Neural crest cell (in vitro differentiated cells): ENCODE measurements at regions not wholly inside any gene's neighbourhood (a gene's known extent, or its start where the extent isn't known, plus 50 kb on each side); places are given as distances from the start of the nearest gene placed in this dataset.

ENCODE experiments used
- DNase-seq: peaks from one replicate; pipeline ENCODE4 v3.0.0; 2021; ENCODE audit warnings: low read depth, mixed read lengths, low spot score
- H3K27ac Mint-ChIP-seq: one replicate; pipeline ENCODE4 v1.8.0; 2021; ENCODE audit warnings: mild to moderate bottlenecking, mixed read lengths; ENCODE audit not compliant: unreplicated experiment
- H3K27me3 Mint-ChIP-seq: 2 replicates; pipeline ENCODE4 v1.8.0; 2021; ENCODE audit warnings: low read depth, mild to moderate bottlenecking, mixed read lengths
- H3K36me3 Mint-ChIP-seq: 2 replicates; pipeline ENCODE4 v1.8.0; 2021; ENCODE audit warnings: low read depth, mild to moderate bottlenecking, mixed read lengths
- H3K4me1 Mint-ChIP-seq: 2 replicates; pipeline ENCODE4 v1.8.0; 2021; ENCODE audit warnings: mixed read lengths
- H3K4me3 Mint-ChIP-seq: one replicate; pipeline ENCODE4 v1.8.0; 2021; ENCODE audit warnings: mild to moderate bottlenecking, mixed read lengths
- H3K9me3 Mint-ChIP-seq: 2 replicates; pipeline ENCODE4 v1.8.0; 2021; ENCODE audit warnings: mixed read lengths
- CTCF ChIP-seq: fragments of 200-600 bp; sonication (generic); conservative IDR thresholded peaks from 2 replicates; pipeline ENCODE4 v1.5.0; 2021; ENCODE audit warnings: antibody characterized with exemption, mild to moderate bottlenecking

- Mint-ChIP-seq H3K27ac (no peak overlapping the region), H3K36me3 (no peaks in the 10 kb centered on the region), H3K4me3 (no peak overlapping the region), H3K27me3 (no peaks in the 10 kb centered on the region), H3K4me1 (no peaks in the 10 kb centered on the region), H3K9me3 (no peaks in the 10 kb centered on the region)
- no peak for TF ChIP-seq CTCF
- DNase-seq, result no peak
Observed at GRCh38 chr7:52501696-52502095, 533.7 kb upstream of the POM121L12 start.

- no peaks in the 10 kb centered on the region for H3K36me3 Mint-ChIP-seq
- TF ChIP-seq CTCF, result no peak
- H3K9me3 Mint-ChIP-seq, result no peaks in the 10 kb centered on the region
- H3K27me3 Mint-ChIP-seq, result no peaks in the 10 kb centered on the region
- H3K27ac Mint-ChIP-seq, result no peak overlapping the region
- no peaks in the 10 kb centered on the region for H3K4me1 Mint-ChIP-seq
- no peak overlapping the region for H3K4me3 Mint-ChIP-seq
- DNase-seq, result no peak
Observed at GRCh38 chr7:52500841-52501240, 534.6 kb upstream of the POM121L12 start.

GRCh38 chr7:52498366-52498765 is 537.1 kb upstream of the POM121L12 start:
- no peak for DNase-seq

GRCh38 chr7:52486267-52486666 is 549.2 kb upstream of the POM121L12 start:
- Mint-ChIP-seq H3K4me3 (no peak overlapping the region), H3K9me3 (no peaks in the 10 kb centered on the region), H3K4me1 (no peaks in the 10 kb centered on the region), H3K27me3 (no peaks in the 10 kb centered on the region), H3K27ac (no peak overlapping the region), H3K36me3 (no peaks in the 10 kb centered on the region)
- no peak for TF ChIP-seq CTCF
- no peak for DNase-seq

More at GRCh38 chr7:52498366-52498765, 537.1 kb upstream of the POM121L12 start:
- Mint-ChIP-seq H3K36me3 (no peaks in the 10 kb centered on the region), H3K27me3 (no peaks in the 10 kb centered on the region), H3K27ac (no peak overlapping the region), H3K4me3 (no peak overlapping the region), H3K4me1 (no peaks in the 10 kb centered on the region), H3K9me3 (no peaks in the 10 kb centered on the region)
- no peak for TF ChIP-seq CTCF

GRCh38 chr7:52482076-52482475 is 553.4 kb upstream of the POM121L12 start:
- Mint-ChIP-seq H3K36me3 (no peaks in the 10 kb centered on the region), H3K9me3 (no peaks in the 10 kb centered on the region), H3K4me3 (no peak overlapping the region), H3K27ac (no peak overlapping the region), H3K27me3 (no peaks in the 10 kb centered on the region), H3K4me1 (no peaks in the 10 kb centered on the region)
- no peak for TF ChIP-seq CTCF
- DNase-seq, result no peak

GRCh38 chr7:52481571-52481970 is 553.9 kb upstream of the POM121L12 start:
- Mint-ChIP-seq H3K36me3 (no peaks in the 10 kb centered on the region), H3K4me1 (no peaks in the 10 kb centered on the region), H3K9me3 (no peaks in the 10 kb centered on the region), H3K4me3 (no peak overlapping the region), H3K27ac (no peak overlapping the region), H3K27me3 (no peaks in the 10 kb centered on the region)
- TF ChIP-seq CTCF, result no peak
- DNase-seq, result no peak
